Epithelial cell of proximal tubule (primary cell): ENCODE measurements at regions not wholly inside any gene's neighbourhood (a gene's known extent, or its start where the extent isn't known, plus 50 kb on each side); places are given as distances from the start of the nearest gene placed in this dataset.

ENCODE experiments used
- DNase-seq: peaks from one replicate; pipeline ENCODE4 v3.0.0-alpha.2; 2011; ENCODE audit warnings: low read depth
- H3K4me3 ChIP-seq: 2 replicates; pipeline ENCODE4 v1.5.1; 2011; ENCODE audit warnings: low read depth, mild to moderate bottlenecking, low read length
- CTCF ChIP-seq: conservative IDR thresholded peaks from 2 replicates; pipeline ENCODE4 v1.5.1; 2012; ENCODE audit warnings: low read depth, mild to moderate bottlenecking, low read length

DNA sequence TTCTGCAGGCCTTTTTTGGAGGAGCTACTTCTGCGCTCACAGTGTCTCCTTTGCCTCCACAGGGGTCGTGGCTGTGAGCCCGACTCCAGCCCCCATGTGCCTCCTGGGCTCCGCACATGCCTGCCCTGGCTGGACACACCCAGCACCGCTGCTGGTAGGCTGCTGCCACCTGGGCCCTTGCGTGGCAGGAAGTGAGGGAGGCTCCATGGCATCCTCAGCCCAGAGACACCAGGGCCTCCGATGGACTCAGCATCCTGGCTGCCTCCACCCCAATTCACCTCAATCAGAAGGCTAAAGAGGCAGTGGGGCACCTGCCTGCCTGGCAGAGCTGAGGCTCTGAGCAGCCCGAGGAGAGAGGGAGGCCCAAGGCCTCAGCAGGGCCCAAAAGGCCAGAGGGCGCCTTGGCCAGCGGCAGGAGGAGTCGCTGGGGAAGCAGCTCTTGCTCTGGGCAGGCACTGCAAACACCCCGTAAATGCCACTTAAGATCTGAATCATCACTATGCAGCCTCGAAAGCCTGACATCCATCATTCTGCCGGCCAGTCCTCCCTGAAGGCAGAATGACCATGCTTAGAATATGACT, 68.3 kb upstream of the OTOS start:
- no peak for DNase-seq
- no peak for TF ChIP-seq CTCF
- H3K4me3 ChIP-seq, result no peak overlapping the region

- TF ChIP-seq CTCF, result no peak
These were observed 69.0 kb upstream of the OTOS start for GRCh38 chr2:240209493-240209892.

DNA sequence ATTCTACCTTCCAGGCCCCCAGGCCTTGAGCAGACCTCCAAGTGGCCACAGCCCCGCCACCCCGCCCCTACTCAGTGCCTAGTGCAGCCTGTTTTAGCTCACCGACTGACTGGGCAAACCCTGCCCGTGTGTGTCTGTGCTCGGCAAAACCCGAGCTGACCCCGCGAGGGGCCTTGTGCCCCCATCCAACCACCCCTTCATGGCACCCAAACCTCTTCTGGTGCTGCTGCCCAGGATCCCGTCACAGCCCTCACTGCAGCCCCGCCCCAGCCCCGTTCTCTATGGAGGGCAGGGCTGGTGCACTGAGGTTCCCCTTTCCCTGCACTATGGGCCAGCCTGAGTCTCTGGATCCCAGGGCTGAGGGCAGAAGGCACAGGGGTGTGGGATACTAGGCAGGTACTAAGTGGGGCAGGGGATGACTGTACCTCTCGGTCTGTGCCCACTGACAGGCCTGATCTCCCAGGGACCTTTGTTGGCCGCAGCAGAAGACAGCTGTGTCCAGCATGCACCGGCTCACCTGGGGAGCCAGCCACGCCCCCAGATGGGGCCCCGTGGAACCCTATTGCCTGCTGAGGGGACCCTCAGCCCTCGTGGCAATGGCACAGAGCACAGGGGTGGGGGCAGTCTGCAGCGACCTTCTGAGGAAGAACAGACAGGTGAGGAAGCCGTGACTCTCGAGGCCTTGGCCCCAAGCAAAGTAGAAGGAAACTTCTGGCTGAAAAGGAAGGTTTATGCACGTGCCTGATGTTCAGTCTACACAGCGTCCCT, 69.9 kb upstream of the OTOS start:
- no peak for TF ChIP-seq CTCF
- H3K4me3 ChIP-seq, result no peak overlapping the region
- DNase-seq, result no peak

More at GRCh38 chr2:240209493-240209892, 69.0 kb upstream of the OTOS start:
- DNase-seq, result no peak
- no peak overlapping the region for H3K4me3 ChIP-seq

- DNase-seq, result no peak
- H3K4me3 ChIP-seq, result no peak overlapping the region
- TF ChIP-seq CTCF, result no peak
These were observed 70.6 kb upstream of the OTOS start for GRCh38 chr2:240211096-240211495.

DNA sequence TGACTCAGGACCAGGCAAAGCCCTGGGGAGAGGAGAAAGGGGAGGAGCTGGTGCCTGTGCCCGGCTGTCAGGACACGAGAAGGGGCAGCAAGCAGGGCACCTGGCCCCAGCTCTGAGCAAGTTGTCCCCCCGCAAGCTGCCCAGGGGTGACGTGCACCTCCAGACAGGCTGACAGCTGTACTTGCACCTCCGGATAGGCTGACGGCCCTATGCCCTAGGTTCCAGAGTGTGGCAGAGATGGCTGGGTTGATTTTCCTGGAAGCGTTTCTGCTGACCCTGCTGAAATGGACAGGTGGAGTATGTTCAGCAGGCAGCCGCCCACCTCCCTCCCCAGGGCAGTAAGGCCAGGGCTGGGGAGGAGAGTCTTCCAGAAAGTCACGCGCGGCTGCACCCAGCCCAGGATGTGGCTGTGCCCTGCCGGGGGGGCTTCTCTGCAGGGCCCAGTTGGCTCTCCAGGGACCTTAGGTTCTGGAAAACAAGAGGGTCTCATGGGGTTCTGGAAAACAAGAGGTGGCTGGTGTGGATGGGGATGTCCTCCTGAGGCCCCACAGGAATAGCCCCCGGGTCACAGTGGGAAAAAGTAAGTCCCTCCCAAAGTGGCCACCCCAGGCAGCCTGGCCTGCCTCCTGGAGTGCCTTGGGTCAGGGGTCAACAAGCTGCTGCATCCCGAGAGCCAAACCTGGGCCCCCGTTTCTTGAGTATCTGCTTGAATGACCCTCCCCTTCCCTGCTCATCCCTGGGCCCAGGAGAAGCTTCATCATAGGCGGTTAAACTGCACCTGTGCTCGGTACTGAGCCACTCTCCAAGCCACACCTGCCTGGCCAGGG, 71.4 kb upstream of the OTOS start:
- no peak for DNase-seq
- no peak overlapping the region for H3K4me3 ChIP-seq
- TF ChIP-seq CTCF, result no peak

GRCh38 chr2:240212425-240213225, 72.2 kb upstream of the OTOS start:
- no peak overlapping the region for H3K4me3 ChIP-seq
- DNase-seq, result no peak
- no peak for TF ChIP-seq CTCF
